Liver (tissue), 3 donors: ENCODE measurements at regions not wholly inside any gene's neighbourhood (a gene's known extent, or its start where the extent isn't known, plus 50 kb on each side); places are given as distances from the start of the nearest gene placed in this dataset.

ENCODE experiments used
- CTCF ChIP-seq: fragments of 150-350 bp; IDR thresholded peaks from 2 replicates; pipeline ENCODE4 v1.5.1; 2017; ENCODE audit warnings: improper control_type of control experiment, low read depth, low read length; ENCODE audit not compliant: missing input control
- GABPA ChIP-seq, 2 donors: IDR thresholded peaks in 1 of 2; conservative IDR thresholded peaks in 1 of 2; 2 replicates each; pipeline ENCODE4 v1.6.1; 2016; ENCODE audit warnings: antibody characterized with exemption in 2 of 2, mild to moderate bottlenecking in 1 of 2, moderate library complexity in 1 of 2
- MAX ChIP-seq: IDR thresholded peaks from 2 replicates; pipeline ENCODE4 v1.6.1; 2016; ENCODE audit warnings: antibody characterized with exemption
- RXRA ChIP-seq, 2 donors: IDR thresholded peaks; 2 replicates each; pipeline ENCODE4 v1.6.1; 2017 to 2018; ENCODE audit warnings: antibody characterized with exemption in 2 of 2, mild to moderate bottlenecking in 1 of 2
- YY1 ChIP-seq: IDR thresholded peaks from 2 replicates; pipeline ENCODE4 v1.6.1; 2016; ENCODE audit warnings: antibody characterized with exemption, mild to moderate bottlenecking
- TF ChIP-seq, protein P1 (sequence below): IDR thresholded peaks from 2 replicates; pipeline ENCODE4 v1.6.1; 2016; ENCODE audit warnings: antibody characterized with exemption, mild to moderate bottlenecking
- donor health status: healthy.
- donor health status: healthy.

DNA sequence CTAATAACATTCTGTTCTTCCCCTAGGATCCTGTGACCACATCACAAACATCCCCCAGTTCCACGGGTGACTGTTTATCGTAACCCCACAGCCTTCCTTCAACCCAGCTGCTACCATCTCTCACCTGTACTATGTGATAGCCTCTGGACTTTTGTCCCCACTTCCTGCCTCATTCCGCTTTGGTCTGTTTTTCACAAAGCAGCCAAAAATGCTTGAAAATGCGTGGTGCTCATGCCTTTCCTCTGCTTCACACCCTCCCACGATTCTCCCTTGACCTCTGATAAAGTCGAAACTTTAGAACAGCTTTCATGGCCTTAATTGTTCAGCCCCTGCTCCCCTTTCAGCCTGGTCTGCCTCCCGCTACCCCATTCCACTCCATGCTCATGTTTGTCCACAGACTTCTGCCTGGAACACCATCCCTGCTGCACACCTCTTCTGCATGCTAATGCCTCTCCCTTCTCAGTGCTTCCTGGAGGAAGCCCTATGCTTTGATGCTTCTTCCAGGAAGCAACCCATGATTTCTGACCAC lies 165.6 kb downstream of the PLPP3 start:
- TF ChIP-seq GABPA (IDR thresholded peaks at IDR 0.05 in 1 of 2, conservative IDR thresholded peaks at IDR 0.05 in 1 of 2) (no peak), CTCF (no peak), YY1 (peak; percentile 44), RXRA (IDR thresholded peaks at IDR 0.05) (peak; percentile 73 to 78), MAX (peak; percentile 72)
- TF ChIP-seq, protein P1, sequence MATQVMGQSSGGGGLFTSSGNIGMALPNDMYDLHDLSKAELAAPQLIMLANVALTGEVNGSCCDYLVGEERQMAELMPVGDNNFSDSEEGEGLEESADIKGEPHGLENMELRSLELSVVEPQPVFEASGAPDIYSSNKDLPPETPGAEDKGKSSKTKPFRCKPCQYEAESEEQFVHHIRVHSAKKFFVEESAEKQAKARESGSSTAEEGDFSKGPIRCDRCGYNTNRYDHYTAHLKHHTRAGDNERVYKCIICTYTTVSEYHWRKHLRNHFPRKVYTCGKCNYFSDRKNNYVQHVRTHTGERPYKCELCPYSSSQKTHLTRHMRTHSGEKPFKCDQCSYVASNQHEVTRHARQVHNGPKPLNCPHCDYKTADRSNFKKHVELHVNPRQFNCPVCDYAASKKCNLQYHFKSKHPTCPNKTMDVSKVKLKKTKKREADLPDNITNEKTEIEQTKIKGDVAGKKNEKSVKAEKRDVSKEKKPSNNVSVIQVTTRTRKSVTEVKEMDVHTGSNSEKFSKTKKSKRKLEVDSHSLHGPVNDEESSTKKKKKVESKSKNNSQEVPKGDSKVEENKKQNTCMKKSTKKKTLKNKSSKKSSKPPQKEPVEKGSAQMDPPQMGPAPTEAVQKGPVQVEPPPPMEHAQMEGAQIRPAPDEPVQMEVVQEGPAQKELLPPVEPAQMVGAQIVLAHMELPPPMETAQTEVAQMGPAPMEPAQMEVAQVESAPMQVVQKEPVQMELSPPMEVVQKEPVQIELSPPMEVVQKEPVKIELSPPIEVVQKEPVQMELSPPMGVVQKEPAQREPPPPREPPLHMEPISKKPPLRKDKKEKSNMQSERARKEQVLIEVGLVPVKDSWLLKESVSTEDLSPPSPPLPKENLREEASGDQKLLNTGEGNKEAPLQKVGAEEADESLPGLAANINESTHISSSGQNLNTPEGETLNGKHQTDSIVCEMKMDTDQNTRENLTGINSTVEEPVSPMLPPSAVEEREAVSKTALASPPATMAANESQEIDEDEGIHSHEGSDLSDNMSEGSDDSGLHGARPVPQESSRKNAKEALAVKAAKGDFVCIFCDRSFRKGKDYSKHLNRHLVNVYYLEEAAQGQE: no peak
